ENCODE measurements at regions not wholly inside any gene's neighbourhood (a gene's known extent, or its start where the extent isn't known, plus 50 kb on each side); places are given as distances from the start of the nearest gene placed in this dataset.

DNA sequence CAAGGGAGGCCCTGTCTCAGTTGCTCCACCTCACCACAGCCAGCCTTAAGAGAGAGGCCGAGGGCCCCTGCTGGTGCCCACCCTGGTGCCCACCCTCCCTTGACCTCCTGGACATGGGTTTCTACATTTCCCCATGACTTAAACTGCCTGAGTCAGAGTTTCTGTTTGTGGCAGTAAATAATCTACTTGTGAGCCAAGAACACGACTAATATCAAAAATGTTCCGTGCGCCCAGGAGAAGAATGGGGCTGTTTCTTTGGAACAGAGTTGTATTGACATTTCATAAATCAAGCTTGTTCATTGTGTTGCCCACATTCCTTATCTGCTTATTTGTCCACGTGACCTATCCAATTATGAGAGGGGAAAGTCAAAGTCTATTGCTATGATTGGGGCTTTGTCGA lies 143.5 kb downstream of the ANKRD60 start:
- TF ChIP-seq, protein P1, sequence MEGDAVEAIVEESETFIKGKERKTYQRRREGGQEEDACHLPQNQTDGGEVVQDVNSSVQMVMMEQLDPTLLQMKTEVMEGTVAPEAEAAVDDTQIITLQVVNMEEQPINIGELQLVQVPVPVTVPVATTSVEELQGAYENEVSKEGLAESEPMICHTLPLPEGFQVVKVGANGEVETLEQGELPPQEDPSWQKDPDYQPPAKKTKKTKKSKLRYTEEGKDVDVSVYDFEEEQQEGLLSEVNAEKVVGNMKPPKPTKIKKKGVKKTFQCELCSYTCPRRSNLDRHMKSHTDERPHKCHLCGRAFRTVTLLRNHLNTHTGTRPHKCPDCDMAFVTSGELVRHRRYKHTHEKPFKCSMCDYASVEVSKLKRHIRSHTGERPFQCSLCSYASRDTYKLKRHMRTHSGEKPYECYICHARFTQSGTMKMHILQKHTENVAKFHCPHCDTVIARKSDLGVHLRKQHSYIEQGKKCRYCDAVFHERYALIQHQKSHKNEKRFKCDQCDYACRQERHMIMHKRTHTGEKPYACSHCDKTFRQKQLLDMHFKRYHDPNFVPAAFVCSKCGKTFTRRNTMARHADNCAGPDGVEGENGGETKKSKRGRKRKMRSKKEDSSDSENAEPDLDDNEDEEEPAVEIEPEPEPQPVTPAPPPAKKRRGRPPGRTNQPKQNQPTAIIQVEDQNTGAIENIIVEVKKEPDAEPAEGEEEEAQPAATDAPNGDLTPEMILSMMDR (conservative IDR thresholded peaks at IDR 0.05; ENCODE audit: low read length): no peak
- TF ChIP-seq EZH2phosphoT487 (IDR thresholded peaks at IDR 0.05; ENCODE audit: borderline replicate concordance): no peak
